ENCODE measurements at regions not wholly inside any gene's neighbourhood (a gene's known extent, or its start where the extent isn't known, plus 50 kb on each side); places are given as distances from the start of the nearest gene placed in this dataset.

GRCh38 chr2:8529706-8530277 is 152.1 kb upstream of the ID2 start:
- DNase-seq: no peak

GRCh38 chr2:8531481-8531880 is 150.4 kb upstream of the ID2 start:
- DNase-seq: no peak

- DNase-seq: no peak
Measured at GRCh38 chr2:8532438-8532837, 149.4 kb upstream of the ID2 start.

GRCh38 chr2:8533923-8534322 is 147.9 kb upstream of the ID2 start:
- no peak for DNase-seq

- DNase-seq: no peak
Measured at GRCh38 chr2:8534386-8534728, 147.5 kb upstream of the ID2 start.

GRCh38 chr2:8534729-8535468 is 147.0 kb upstream of the ID2 start:
- no peak for DNase-seq

- DNase-seq: no peak
Measured at GRCh38 chr2:8535469-8535795, 146.4 kb upstream of the ID2 start.

- DNase-seq: no peak
Measured at GRCh38 chr2:8535821-8536685, 145.8 kb upstream of the ID2 start.

GRCh38 chr2:8536686-8537561 is 144.9 kb upstream of the ID2 start:
- DNase-seq: no peak

- no peak for DNase-seq
Measured at GRCh38 chr2:8537562-8538155, 144.2 kb upstream of the ID2 start.

GRCh38 chr2:8538531-8538930 is 143.3 kb upstream of the ID2 start:
- no peak for DNase-seq

- no peak for DNase-seq
Measured at GRCh38 chr2:8538931-8539621, 142.8 kb upstream of the ID2 start.

- no peak for DNase-seq
Measured at GRCh38 chr2:8539743-8540551, 141.9 kb upstream of the ID2 start.

GRCh38 chr2:8540552-8541055 is 141.3 kb upstream of the ID2 start:
- DNase-seq: no peak

- DNase-seq: no peak
Measured at GRCh38 chr2:8541223-8541622, 140.6 kb upstream of the ID2 start.

- no peak for DNase-seq
Measured at GRCh38 chr2:8541636-8542035, 140.2 kb upstream of the ID2 start.

GRCh38 chr2:8542381-8543059 is 139.3 kb upstream of the ID2 start:
- no peak for DNase-seq

GRCh38 chr2:8543060-8543382 is 138.8 kb upstream of the ID2 start:
- DNase-seq: no peak

GRCh38 chr2:8543383-8544170 is 138.3 kb upstream of the ID2 start:
- DNase-seq: no peak

Measured in NCI-H1436 (cell line).